CD14-positive monocyte (primary cell): ENCODE measurements at regions not wholly inside any gene's neighbourhood (a gene's known extent, or its start where the extent isn't known, plus 50 kb on each side); places are given as distances from the start of the nearest gene placed in this dataset.

Experiments
- DNase-seq, 3 donors: peaks; one replicate each; pipeline ENCODE4 v3.0.0-alpha.2; 2011 to 2022
- H2AFZ ChIP-seq: 2 replicates; pipeline ENCODE4 v1.6.0; 2012; ENCODE audit warnings: mild to moderate bottlenecking, low read depth, low read length, inconsistent platforms; ENCODE audit not compliant: insufficient read depth, poor library complexity, severe bottlenecking
- H3K27ac ChIP-seq, 2 donors: 1 replicate in 1 of 2; 2 replicates in 1 of 2; pipeline ENCODE4 v1.5.1; 2012 to 2013; ENCODE audit warnings: low read length in 2 of 2, control low read depth in 1 of 2, inconsistent platforms in 1 of 2, low read depth in 1 of 2, mild to moderate bottlenecking in 1 of 2
- H3K27me3 ChIP-seq, 2 donors: one replicate each; pipeline versions ENCODE4 v1.6.0 to v1.6.1; 2011 to 2013; ENCODE audit warnings: low read length in 2 of 2; ENCODE audit not compliant: control insufficient read depth in 2 of 2, insufficient read depth in 2 of 2
- H3K36me3 ChIP-seq, 2 donors: replicated peaks in 1 of 2; 1 replicate in 1 of 2; 2 replicates in 1 of 2; pipeline versions ENCODE4 v1.5.1 to v1.6.1; 2012 to 2013; ENCODE audit warnings: low read length in 2 of 2, control low read depth in 1 of 2, inconsistent platforms in 1 of 2, mild to moderate bottlenecking in 1 of 2; ENCODE audit not compliant: insufficient read depth in 2 of 2, control insufficient read depth in 1 of 2
- H3K4me1 ChIP-seq, 2 donors: 1 replicate in 1 of 2; 2 replicates in 1 of 2; pipeline versions ENCODE4 v1.5.1 to v1.6.1; 2012 to 2013; ENCODE audit warnings: low read length in 2 of 2, control low read depth in 1 of 2, inconsistent platforms in 1 of 2, mild to moderate bottlenecking in 1 of 2, moderate library complexity in 1 of 2; ENCODE audit not compliant: insufficient read depth in 2 of 2, control insufficient read depth in 1 of 2
- H3K4me2 ChIP-seq: replicated peaks from 2 replicates; pipeline ENCODE3; 2012; ENCODE audit warnings: low read length, moderate library complexity, mild to moderate bottlenecking; ENCODE audit not compliant: poor library complexity, severe bottlenecking; ENCODE audit errors: extremely low read depth
- H3K4me3 ChIP-seq, 3 experiments: fragments of 200-600 bp in 1 of 3; sonication (generic) in 1 of 3; replicated peaks in 1 of 3; 1 replicate in 2 of 3; 2 replicates in 1 of 3; pipeline ENCODE4 v1.5.1; 2011 to 2013; ENCODE audit warnings: low read length in 3 of 3, mild to moderate bottlenecking in 3 of 3, control low read depth in 2 of 3, low read depth in 2 of 3, inconsistent platforms in 1 of 3, moderate library complexity in 1 of 3
- H3K79me2 ChIP-seq: 2 replicates; pipeline ENCODE4 v1.6.0; 2012; ENCODE audit warnings: mild to moderate bottlenecking, control low read depth, inconsistent platforms, low read length, moderate library complexity; ENCODE audit not compliant: insufficient read depth
- H3K9ac ChIP-seq: 2 replicates; pipeline ENCODE4 v1.6.0; 2017; ENCODE audit warnings: low read length, mild to moderate bottlenecking; ENCODE audit not compliant: insufficient read depth, poor library complexity, severe bottlenecking
- H3K9me3 ChIP-seq, 2 donors: replicated peaks in 1 of 2; 1 replicate in 1 of 2; 2 replicates in 1 of 2; pipeline versions ENCODE4 v1.5.1 to v1.6.1; 2012 to 2013; ENCODE audit warnings: low read length in 2 of 2, control low read depth in 1 of 2; ENCODE audit not compliant: control insufficient read depth in 1 of 2, insufficient read depth in 1 of 2
- H4K20me1 ChIP-seq: 2 replicates; pipeline ENCODE4 v1.6.0; 2012; ENCODE audit warnings: mild to moderate bottlenecking, low read length, control low read depth, moderate library complexity; ENCODE audit not compliant: insufficient read depth
- H3K27ac Mint-ChIP-seq, 7 donors: one replicate each; pipeline ENCODE4 v1.8.0; 2020; ENCODE audit warnings: mild to moderate bottlenecking in 7 of 7, mixed read lengths in 7 of 7, moderate library complexity in 6 of 7, inconsistent platforms in 2 of 7
- H3K27me3 Mint-ChIP-seq, 3 donors: one replicate each; pipeline ENCODE4 v1.8.0; 2021 to 2022; ENCODE audit warnings: low read depth in 3 of 3, mild to moderate bottlenecking in 3 of 3, mixed read lengths in 3 of 3, moderate library complexity in 3 of 3, inconsistent platforms in 1 of 3
- H3K36me3 Mint-ChIP-seq, 2 donors: one replicate each; pipeline ENCODE4 v1.8.0; 2020; ENCODE audit warnings: mixed read lengths in 2 of 2, inconsistent platforms in 1 of 2, mild to moderate bottlenecking in 1 of 2
- H3K4me1 Mint-ChIP-seq: one replicate; pipeline ENCODE4 v1.8.0; 2020; ENCODE audit warnings: mild to moderate bottlenecking, mixed read lengths
- H3K4me3 Mint-ChIP-seq, 2 donors: one replicate each; pipeline ENCODE4 v1.8.0; 2020; ENCODE audit warnings: mild to moderate bottlenecking in 2 of 2, mixed read lengths in 2 of 2, moderate library complexity in 1 of 2
- H3K9me3 Mint-ChIP-seq, 7 donors: one replicate each; pipeline ENCODE4 v1.8.0; 2020 to 2022; ENCODE audit warnings: mixed read lengths in 7 of 7, mild to moderate bottlenecking in 6 of 7, moderate library complexity in 6 of 7, inconsistent platforms in 2 of 7
- WGBS: methylation state at CpG from one replicate; pipeline ENCODE4 v1.1.5; 2013; ENCODE audit warnings: missing lambda C conversion rate; ENCODE audit not compliant: insufficient coverage; 5-methylcytosine and 5-hydroxymethylcytosine counted together
- intact Hi-C, 2 donors: fragments of 100-400 bp; cut with micrococcal nuclease; formaldehyde crosslinking; loops; one replicate each; pipeline versions ENCODE4 v1.15.0 to v1.15.1; 2023
- TF ChIP-seq, protein P1 (sequence below): fragments of 200-600 bp; IDR thresholded peaks from one replicate; pipeline ENCODE4 v1.8.0; 2022; ENCODE audit warnings: antibody characterized with exemption, mild to moderate bottlenecking

DNA sequence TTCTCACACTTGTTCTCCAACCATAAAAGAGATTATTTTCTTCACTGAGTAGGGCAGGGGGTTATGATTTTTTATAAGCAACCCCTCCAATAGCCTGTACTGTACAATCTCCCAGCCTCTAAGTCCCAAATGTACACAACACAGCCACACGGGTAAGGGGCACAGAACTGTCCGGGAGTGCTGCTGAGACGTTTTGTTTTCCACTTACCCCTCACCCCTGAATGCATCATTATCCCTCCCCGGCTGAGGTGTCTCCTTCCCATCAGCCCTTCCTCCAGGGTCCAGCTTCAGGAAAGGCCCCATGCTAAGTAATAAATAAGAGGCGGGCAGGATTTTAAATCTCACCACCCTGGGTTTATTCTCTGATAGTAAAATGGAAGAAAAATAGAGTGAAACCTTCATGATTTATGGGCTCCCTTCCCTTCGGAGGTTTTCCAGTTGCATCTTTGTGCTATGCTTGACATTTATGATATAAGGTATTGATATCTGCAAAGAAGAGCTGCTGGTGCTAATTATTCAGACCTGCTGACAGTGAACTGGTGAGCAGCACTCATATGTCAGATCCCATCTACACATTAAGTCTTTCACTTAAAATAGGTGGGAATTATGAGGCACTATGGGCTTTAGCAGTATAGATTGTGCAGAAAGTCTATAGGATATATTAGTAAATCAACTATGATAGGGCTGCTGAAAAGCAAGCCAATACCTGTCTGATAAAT lies 67.2 kb upstream of the MEGF10 start:
- H3K36me3 Mint-ChIP-seq, result no peaks in the 10 kb centered on the region
- peaks cover under 1% of the 10 kb centered on the region for H3K4me1 Mint-ChIP-seq
- Histone ChIP-seq H2AFZ (no peak overlapping the region), H3K4me2 (no peak overlapping the region), H3K9me3 (no peaks in the 10 kb centered on the region), H3K36me3 (no peaks in the 10 kb centered on the region), H3K9ac (no peak overlapping the region), H3K27me3 (no peaks in the 10 kb centered on the region), H3K79me2 (no peaks in the 10 kb centered on the region), H3K27ac (no peak overlapping the region), H3K4me3 (no peak overlapping the region), H4K20me1 (no peaks in the 10 kb centered on the region), H3K4me1 (peaks cover 0 to under 1% of the 10 kb centered on the region in 2 donors)
- H3K4me3 Mint-ChIP-seq, result no peak overlapping the region
- no peak for DNase-seq
- intact Hi-C loops, result no loop called here
- H3K27me3 Mint-ChIP-seq, result peaks cover 0 to 7% (median 5%) of the 10 kb centered on the region in 3 donors
- TF ChIP-seq, protein P1, sequence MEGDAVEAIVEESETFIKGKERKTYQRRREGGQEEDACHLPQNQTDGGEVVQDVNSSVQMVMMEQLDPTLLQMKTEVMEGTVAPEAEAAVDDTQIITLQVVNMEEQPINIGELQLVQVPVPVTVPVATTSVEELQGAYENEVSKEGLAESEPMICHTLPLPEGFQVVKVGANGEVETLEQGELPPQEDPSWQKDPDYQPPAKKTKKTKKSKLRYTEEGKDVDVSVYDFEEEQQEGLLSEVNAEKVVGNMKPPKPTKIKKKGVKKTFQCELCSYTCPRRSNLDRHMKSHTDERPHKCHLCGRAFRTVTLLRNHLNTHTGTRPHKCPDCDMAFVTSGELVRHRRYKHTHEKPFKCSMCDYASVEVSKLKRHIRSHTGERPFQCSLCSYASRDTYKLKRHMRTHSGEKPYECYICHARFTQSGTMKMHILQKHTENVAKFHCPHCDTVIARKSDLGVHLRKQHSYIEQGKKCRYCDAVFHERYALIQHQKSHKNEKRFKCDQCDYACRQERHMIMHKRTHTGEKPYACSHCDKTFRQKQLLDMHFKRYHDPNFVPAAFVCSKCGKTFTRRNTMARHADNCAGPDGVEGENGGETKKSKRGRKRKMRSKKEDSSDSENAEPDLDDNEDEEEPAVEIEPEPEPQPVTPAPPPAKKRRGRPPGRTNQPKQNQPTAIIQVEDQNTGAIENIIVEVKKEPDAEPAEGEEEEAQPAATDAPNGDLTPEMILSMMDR, result no peak
- WGBS, result no CpG with 5 or more reads among the region's 6 CpGs
- no peak overlapping the region for H3K27ac Mint-ChIP-seq
- H3K9me3 Mint-ChIP-seq, result peaks cover 0 to 3% (median 0%) of the 10 kb centered on the region in 7 donors

DNA sequence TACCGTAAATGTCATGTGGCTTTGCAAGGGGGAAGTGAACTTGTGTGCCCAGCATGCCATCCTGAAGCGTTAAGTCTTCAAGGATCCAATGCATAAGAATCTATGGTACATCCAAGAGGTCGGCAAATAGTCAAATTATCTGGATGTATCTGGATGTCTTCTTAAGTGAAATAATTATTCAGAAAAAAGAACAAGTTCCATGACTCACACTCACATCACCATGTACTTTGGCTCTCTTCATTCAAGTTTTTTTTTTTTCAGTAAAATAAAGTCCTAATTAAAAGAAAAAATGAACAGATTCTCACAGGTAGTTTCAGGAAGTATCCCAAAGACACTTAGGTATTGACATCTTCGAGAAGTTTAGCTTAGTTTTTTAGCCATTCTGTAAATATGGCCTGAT lies 62.7 kb upstream of the MEGF10 start:
- no CpG with 5 or more reads among the region's 4 CpGs for WGBS
- Histone ChIP-seq H3K9ac (no peak overlapping the region), H4K20me1 (no peaks in the 10 kb centered on the region), H3K9me3 (no peaks in the 10 kb centered on the region), H3K4me2 (no peak overlapping the region), H3K27me3 (no peaks in the 10 kb centered on the region), H3K79me2 (no peaks in the 10 kb centered on the region), H2AFZ (no peak overlapping the region), H3K4me3 (no peak overlapping the region), H3K36me3 (no peaks in the 10 kb centered on the region), H3K4me1 (peaks cover 9 to 16% of the 10 kb centered on the region in 2 donors), H3K27ac (no peak overlapping the region)
- H3K27ac Mint-ChIP-seq, result no peak overlapping the region
- no peaks in the 10 kb centered on the region for H3K36me3 Mint-ChIP-seq
- peaks cover 14% of the 10 kb centered on the region for H3K4me1 Mint-ChIP-seq
- intact Hi-C loops, result no loop called here
- peaks cover 3 to 8% (median 7%) of the 10 kb centered on the region in 3 donors for H3K27me3 Mint-ChIP-seq
- H3K4me3 Mint-ChIP-seq, result no peak overlapping the region
- no peak for DNase-seq
- TF ChIP-seq, protein P1, result no peak
- no peaks in the 10 kb centered on the region for H3K9me3 Mint-ChIP-seq
